Femur (tissue), 1 donor: ENCODE measurements at regions not wholly inside any gene's neighbourhood (a gene's known extent, or its start where the extent isn't known, plus 50 kb on each side); places are given as distances from the start of the nearest gene placed in this dataset.

ENCODE experiments used
- DNase-seq: peaks from one replicate; pipeline ENCODE4 v3.0.0-alpha.2; 2017

DNA sequence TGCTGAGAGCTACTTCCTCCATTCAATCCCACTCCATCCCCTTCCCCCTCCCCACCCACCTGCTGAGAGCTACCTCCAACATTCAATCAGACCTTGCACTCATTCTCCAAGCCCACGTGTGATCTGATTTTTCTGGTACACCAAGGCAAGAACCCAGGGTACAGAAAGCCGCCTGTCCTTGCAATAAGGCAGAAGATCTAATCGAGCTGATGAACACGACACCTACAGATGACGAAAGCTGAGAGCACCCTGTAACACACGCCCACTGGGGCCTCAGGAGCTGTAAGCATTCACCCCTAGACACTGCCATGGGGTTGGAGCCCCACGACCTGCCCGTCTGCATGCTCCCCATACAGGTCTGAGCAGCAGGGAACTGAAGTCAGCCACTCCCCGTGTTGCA, 58.3 kb downstream of the TRIML1 start:
- no peak for DNase-seq

DNA sequence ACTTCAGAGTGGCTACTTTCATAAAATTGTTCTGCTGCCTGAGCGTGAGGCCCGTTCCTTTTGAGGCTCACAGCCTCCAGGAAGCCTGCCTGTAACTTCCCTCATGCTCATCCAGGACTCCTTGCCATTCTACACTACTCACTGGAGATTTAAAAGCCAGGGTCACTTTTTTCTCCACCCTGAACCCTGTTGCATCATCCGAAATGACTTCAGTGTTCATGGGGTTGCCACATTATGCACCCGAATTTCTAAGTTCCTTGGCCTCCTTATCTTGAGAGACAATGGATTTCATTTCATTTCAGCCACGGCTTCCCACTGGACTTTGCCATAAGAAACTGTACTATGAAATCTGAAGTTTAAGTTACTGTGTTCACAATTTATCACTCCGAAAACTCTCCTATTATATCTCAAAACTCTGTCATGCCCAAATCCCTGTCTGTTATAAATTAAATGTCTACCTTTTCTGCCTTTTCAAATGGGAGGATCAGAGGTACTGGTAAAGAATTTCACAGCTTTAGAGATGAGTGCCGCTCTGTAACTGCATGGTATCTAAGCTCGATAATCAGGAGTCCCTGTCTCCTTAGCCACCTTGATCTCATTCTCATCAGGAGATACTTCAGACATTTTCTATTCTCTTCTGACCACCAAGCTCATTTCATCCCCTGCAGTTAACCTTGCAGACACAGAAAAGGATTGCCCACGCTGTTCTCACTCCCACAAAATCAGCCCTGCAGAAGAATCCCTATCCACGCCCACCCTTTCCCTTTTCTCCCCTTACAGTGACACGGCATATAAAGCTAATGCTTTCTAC, 59.9 kb downstream of the TRIML1 start:
- DNase-seq, result no peak

DNA sequence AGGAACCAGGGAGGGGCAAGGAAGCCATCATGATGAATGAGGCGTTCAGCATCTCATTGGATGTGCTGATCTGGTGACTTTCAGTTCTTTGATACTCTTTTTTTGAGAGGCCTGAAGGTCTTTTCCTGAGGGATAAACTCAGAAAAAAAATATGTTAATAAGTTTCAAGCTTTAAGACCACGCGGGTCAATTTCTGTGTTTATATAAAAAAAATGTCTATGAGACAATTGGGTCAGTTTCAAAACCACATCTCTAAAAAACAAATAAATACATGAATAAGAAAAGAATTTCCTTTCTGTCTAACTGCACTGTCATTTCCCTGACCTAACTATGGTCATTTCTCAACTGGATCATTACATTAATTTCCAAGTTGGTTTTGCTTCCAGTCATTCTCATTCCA, 62.6 kb downstream of the TRIML1 start:
- DNase-seq, result no peak

DNA sequence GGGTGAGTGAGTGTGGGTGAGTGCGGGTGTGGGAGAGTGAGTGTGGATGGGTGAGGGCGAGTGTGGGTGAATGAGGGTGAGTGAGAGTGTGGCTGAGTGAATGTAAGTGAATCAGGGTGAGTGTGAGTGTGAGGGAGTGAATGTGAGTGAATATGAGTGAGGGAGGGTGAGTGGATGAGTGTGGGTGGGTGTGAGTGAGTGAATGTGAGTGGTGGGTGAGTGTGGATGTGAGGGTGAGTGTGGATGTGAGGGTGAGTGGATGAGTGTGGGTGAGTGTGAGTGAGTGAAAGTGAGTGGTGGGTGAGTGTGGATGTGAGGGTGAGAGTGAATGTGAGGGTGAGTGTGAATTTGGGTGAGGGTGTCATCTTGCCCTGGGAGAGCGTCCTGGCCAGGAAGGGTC, 67.5 kb downstream of the TRIML1 start:
- no peak for DNase-seq

DNA sequence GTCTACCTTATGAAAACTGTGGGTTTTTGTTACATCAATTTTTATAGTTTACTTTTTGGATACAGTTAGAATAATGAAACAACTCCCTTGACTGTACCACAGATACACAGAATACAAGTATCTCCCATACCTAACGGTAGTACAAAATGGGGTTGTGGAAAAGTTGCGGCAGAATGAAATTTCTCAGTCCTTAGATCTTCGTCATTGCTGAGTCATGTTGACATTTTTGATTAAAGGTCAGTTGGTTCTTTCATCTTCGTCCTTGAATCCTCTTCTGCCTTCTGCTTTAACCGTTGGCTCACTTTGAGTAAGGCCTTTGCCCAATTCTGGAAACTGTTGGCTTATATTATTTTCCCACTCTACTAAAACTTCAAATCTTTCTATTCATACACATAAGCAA, 75.6 kb downstream of the TRIML1 start:
- DNase-seq, result no peak

DNA sequence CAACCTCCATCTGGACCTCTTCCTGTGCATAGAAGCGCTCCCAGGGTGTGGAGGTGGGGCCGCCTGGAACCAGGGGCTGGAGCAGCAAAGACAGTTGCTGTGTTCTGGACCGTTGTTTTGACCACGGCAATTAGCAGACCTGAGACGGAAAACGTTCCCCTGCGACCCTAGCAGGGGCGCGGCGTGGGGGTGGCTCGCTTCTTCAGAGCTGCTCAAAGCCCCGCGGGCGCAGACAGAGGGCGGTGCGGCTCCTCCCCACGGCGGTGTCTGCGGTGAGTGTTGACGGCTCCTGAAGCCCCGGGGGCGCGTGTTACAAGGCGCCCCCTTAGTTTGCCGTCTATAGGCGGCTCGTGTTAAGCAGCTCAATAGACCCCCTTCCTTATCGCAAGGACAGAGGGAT, 79.2 kb downstream of the TRIML1 start:
- DNase-seq, result no peak

DNA sequence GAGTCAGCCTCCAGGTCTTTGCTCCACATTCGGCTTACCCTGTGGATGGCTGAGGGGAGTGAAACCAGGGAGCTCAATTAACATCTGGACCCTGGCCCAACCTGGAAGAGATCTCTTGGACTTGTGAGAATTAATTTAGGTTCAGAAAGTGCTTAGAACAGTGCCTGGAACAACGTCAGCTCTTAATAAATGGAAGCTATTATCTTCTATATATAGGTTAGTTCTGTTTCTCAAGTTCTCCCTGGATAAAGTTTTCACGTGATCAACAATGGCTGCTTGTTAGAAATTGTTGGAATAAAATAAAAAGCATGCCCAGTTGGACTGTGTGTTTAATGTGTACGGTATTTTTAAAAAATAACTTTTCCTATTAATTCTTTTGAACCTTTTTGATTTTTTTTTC, 80.8 kb downstream of the TRIML1 start:
- no peak for DNase-seq

DNA sequence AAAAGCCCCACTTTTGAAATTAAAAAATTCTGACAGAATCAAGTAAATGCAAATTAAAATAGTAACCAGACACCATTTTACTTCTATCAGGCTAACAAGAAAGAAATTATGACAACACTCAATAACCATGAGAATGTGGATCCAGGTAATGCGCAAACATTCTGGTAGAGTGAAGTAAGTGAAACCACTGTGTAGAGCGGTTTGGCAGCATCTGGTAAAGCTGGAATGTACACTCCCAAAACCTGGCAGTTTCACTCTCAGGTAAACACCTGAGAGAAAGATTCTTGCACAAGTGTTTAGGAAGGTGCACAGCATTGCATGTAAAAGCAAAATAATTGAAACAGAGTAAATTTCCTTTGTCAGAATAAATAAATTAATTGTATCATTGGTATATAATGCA, 81.8 kb downstream of the TRIML1 start:
- DNase-seq, result no peak

DNA sequence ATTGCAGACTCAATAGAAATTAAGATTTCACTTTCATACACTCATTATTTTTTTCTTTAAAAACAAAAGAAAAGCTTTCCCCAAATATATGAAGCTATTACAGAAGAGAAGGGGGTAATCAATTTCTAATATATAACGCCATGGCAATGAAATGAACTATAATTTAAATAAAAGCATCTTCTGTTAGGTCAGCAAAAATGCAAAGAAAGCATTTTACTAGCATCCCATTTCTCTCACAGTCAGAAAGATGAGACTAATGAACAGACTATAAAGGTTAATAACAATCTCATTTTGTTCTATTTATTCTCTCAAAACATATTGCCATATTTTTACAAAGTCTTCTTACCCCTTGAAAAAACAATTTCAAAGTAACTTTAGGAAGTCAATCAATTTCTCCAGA, 89.0 kb downstream of the TRIML1 start:
- no peak for DNase-seq

DNA sequence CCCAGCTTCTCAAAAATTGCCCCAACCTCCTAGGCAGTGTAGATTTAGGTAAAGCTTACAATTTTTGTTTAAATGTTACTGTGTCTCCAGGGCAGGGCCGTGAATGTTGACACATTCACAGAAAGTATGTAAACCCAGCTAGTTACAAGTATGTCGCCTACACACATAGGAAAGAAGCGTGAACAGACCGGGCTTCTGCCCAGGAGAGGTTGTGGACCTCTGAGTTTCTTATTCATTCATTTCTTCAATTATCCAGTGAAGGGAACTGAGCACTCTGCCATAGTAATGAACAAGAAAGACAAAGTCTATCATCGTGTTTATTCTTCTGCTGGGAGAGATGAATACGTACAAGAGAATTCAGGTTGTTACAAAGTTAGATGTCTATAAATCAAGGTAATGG, 93.2 kb downstream of the TRIML1 start:
- no peak for DNase-seq

DNA sequence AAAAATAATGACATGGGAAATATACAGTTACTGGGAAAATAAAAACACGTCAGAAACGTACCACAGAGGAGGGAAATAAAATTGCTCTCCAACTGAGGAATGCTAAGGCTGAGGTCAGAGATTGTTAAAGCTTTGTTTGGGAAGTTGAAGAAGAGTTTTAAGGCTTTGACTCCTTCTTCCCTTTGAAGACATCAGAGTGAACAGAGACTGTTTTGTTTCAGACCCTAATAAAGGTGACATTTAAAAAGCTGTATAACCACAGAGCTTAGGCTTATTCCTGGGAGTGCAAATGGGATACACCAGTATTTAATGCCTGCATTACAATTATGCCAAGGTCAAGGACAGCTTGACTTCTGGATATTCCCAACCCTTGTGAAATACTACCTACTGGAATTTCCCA, 102.8 kb downstream of the TRIML1 start:
- DNase-seq, result no peak

DNA sequence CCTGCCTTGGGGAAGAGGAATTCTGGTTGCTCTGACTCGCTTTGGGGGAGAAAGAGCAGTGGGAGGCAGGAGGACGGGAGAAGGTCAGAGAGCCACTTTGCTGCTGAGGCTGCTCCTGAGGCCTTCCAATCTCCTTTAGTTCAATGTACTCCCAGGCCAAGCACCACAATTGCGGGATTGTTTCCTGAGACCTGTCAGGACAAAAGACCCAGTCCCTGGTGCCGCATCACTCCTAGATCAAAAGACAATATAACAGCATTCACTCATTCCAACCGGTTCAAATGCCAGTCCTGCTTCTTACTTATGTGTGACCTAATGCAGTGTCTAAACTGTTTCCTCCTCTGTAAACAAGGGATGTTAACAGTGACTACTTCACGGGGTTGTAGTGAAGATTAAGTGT, 106.4 kb downstream of the TRIML1 start:
- DNase-seq, result no peak

DNA sequence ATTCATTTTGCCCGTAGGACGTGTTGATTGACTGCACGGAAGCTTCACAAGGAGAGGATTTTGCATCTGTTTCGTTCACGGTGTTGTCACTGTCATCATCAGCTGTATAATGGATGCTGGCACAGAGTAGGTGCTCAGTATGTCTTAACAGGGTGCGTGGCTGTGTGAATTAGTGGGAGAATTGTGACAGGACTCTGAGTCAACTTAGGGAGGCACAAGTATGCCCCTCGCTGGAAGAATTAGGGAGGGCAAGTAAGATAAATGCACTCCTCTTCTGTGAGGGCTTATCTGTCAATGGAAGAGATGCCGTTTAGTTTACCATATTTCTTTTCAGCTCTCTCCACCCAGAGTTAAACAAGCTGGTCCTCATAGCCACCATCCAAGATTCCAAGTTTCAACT, 107.2 kb downstream of the TRIML1 start:
- DNase-seq, result no peak

DNA sequence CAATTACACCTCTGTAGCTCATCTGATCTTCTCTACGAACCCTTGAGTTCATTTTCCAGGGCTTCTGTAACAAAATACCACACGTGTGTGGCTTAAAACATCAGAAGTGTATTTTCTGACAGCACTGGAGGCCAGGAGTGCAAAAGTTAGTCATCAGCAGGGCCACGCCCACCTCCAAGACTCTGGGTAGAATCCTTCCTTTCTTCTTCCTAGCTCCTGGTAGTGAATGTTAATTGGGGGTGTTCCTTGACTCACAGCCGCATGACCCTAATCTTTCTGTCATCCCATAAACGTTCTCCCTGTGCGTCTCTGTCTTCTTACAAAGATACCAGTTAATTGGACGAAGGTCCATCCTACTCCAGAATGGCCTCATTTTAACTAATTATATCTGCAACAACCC, 115.0 kb downstream of the TRIML1 start:
- no peak for DNase-seq

DNA sequence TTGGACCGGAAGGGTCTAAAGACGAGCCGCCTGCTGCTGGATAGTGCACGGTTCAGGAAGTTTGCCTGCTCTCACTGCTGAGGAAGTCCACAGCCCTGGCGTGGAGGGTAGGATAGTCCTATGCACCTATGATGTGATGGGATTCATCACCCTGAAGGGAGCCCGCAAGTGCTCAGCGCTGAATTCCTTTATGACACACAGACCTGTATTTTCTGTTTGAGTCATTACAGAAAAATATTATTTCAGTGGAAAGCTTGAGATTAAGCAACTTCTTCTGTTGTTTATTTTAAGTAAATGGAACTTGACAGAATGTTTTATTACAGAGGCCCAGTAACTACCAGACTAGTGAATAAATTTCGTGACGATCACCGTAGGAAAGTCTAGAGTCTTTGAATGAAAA, 123.2 kb downstream of the TRIML1 start:
- no peak for DNase-seq

DNA sequence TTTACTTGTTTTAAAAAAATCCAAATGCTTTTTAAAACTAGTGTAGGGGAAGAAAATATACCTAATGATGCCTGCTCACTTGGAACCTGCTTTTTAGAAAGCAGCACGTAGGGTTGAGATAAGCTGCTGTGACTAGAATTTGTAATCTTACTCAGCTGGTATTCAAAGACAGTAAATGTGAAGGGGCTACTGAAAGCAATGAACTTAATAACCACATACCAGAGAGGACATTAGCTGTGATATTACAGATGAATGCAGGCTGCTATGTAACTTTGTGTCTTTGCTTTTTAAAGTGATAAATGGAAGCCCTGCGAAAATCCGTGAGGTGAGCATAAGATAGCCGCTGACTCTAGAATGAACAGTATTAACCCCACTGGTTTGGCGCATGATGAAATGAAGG, 124.1 kb downstream of the TRIML1 start:
- no peak for DNase-seq

DNA sequence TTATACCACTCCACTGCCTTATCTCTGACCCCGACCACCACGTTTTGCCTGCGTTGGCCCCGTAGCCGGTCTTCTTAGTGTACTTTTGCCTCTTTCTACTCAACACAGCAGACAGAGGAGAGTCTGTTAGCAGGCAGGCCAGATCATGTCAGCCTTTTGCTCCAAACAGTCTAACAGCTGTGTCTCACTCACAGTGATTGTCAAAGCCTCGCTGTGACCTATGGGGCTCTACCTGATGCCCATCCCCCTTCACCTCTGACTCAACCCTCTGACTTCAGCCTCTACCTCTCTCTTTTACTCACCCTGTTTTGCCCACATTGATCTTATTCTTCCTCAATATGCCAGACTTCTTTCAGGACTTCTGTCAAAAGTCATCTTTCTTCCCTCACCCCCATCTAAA, 127.1 kb downstream of the TRIML1 start:
- DNase-seq, result no peak

DNA sequence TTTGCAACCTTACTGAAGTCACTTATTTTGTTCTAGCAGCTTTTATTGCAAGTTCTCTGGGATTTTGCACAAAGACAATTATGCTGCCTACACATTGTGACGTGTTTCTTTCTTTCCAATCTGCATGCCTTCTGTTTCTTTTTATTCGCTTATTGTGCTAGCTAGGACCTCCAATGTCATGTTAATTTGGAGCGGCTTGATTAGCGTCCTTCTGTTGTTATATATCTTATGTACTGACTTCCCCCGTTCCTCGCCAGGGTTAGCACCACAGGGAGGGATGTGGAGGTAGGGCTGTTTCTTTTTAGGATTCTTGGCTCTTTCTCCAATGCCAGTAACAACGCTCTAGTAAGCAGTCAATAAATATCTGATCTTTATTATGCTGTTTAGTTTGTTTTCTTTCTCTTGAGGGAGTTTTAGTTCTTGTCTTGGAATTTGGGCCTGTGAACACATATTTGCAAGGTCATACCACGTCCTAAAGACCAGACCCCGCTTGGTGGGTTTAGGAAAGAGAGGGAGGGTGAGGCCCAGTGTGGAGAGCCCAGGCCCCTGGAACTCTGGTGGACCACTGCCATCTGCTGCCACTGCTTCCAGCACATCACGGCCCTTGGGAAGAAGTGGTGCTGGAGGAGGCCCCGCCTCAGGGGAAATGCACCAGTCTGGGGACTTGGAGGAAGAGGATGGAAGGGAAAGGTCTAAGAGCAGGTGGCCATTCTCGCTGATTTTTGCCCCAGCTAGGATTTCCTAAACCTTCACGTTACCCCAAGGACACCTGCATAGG, 129.1 kb downstream of the TRIML1 start:
- no peak for DNase-seq

DNA sequence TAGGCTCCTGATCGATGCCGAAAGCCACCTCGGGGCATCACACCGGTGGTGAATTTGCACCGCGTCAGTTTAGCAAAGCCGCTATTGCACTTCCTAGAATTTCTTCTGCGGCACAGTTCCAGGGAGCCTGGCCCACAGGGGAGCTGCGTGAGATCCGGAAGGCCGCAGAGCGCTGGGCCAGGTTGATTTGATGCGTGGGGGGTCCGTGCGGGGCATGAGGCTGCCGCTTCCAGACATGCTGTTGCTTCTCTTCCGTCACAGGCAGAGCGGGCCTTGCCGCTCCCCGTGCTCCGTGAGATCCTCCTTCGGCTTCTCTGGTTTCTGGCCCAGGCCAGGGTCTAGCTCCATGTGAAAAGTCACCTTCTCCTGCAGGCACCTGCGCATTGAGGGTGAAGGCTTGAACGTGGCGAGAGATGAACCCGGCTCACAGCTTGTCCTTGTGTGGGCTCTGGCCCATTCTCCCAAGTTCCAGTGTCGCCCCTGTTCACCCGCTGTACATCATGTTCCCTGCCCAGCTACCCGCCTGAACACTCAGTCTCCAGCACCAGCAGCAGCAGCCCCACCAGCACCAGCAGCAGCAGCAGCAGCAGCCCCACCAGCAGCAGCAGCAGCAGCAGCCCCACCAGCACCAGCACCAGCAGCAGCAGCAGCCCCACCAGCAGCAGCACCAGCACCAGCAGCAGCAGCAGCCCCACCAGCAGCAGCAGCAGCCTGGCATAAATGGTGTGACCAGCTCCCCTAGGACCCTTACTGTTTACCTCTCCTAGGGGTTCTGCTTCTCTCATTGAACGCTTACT, 131.2 kb downstream of the TRIML1 start:
- DNase-seq, result no peak

DNA sequence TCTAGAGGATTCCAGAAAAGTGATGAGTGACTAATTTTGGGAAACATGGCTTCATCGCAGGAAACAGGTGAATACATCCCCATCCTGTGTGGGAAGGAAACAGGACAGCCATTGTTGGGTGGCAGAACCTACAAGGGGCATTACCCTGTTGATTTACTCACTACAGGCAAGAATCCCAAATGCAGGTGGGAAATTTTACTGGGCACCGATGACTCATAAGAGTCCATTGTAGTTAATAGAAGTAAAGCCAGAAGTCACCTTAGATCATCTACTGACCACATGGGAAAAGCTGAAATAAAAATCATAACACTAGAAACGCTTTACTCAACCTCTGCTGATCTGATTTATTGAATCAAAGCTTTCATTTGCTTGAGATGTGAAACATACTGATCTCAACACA, 136.4 kb downstream of the TRIML1 start:
- DNase-seq, result no peak

DNA sequence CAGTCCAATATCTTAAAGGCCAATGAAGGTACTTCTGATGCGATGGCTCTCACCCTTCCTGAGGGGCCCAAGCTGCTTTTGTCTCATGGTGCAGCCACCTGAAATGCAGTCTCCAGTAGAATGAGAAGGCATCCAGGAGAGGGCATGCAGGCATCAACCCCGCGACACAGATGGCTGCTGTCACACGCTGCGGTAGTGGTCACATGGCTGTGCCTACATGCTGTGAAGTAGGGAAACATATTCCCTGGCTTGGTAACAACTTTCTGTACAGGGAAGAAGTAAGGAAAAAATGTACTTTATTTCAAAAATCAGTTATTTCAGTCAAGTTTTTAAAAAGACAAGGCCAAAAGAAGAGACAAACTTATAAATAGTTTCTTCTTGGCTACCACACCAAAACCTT, 139.9 kb downstream of the TRIML1 start:
- no peak for DNase-seq

DNA sequence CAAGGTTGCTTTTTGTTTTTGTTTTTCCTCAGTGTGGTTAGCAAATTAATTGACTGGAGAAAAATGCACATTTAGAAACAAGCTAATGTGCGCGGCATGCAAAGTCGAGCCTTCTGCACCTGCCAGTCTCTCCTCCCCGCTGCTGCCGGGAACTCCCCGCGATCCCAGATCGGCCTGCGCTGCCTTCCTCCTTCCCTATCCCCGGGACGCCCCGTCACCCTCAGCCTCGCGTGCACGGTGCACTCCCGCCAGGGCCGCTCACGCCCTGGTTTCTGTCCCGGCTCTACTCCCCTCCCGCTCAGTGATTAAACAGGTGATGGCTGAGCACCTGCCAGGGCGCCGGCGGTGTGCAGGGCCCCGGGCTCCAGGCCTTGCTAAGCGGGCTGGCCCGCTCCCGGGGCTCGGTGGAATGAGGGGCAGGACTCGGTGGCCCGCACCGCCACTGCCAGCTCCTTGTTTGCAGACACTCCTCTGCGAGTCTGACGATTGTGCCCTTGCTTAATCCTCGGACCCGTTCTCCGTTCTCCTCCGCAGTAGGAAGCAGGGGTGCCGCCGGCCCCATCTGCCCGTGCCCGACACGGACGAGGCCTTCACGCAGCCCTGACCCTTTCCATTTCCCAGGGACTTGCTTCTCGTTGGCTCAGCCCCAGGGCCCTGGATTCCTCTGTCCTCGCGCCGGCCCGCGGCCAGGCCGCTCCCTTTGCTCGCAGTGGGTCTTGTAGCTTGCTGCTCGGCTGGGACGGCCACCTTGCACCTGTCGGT, 143.4 kb downstream of the TRIML1 start:
- DNase-seq, result no peak
